ENCODE measurements at regions not wholly inside any gene's neighbourhood (a gene's known extent, or its start where the extent isn't known, plus 50 kb on each side); places are given as distances from the start of the nearest gene placed in this dataset.

DNA sequence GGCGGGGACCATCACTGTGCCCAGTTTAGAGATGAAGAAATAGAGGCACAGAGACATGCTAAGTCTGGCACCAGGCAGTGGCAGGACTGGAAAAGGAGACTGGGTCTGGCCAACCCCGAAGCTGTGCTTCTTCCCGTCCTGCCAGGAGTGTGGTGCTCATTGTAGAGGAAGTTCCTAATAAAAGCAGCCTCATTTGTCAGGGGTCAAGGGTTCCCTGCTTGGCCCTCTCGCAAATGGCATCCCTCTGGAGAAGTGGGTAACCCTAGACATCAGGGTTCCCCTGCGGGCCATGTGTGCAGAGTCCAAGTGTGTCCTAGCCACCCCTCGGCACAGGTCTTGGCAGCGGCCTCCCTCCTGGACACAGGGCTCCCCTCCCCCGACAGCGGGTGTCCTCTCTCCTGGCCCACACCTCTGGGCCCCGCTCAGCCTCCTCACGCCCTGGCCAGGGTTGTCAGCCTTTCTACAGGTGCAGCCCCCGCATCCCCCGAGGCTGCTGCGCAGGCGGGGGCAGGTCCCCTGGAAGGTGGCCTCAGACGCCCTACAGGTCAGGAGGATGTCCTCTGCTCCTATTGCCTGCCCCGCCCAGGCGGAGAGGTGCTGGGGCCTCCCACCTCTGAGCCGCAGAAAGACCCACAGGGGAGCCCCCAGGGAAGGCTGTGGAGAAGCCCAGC lies 61.8 kb upstream of the PRR20G start:
- DNase-seq: no peak

DNA sequence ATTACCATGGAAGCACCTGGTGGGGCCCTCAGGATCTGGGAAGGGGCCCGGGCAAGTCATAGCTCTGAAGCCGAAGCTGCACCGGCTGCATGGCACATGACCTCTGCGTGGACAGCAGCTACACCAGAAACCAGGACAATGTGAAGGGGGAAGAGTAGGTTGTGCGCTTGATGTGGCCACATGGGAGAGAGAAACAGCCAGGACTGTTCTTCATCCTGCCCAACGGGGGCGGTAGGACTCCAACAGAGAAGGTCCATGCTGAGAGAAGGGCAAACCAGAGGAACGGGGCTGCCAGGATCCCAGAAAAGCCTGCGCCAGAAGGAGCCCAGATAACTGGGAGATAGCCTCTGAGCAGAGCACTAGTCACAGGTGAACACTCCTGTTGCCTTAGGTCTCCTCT lies 54.9 kb upstream of the PRR20G start:
- no peak for DNase-seq

DNA sequence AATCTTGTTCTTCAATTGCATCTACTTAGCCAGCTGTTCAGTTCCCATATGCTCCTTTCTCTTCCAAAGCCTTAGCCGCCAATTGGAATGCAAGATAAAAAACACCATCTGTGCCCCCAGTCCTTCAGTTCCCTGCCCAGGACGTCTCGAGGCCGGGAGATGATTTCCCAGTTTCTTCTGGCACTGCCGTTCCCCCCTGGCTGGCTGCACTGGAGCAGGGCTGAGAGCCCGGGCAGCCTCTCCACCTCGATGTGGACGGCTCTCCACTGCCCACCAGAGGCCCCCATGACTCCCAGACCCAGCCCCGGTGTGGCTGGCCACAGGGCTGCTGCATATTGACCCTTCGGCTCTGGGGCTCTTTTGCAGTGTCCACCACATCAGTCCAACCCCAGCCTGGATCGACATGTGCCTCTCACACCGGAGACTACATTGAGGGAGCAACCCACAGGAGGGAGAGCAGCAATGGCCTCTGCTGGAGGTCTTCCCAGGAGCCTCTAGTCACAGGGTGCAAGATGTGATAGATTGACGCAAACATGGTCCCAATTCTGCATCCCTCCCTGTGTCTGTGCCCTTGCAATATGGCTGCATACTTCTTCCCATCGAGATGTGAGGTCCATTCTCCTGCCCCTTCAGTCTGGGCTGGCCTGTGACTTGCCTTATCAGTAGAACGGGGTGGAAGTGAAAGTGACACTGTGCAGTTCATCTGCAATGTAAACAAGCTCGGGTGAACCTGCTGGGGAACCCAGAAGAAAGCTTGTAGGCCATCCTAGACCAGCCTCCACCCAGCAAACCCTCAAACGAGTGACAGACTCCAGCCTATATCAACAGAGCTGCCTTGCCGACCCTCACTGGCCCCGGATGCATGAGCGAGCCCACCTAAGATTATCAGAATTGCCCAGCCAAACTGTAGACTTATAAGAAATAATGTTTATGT lies 52.3 kb upstream of the PRR20G start:
- DNase-seq: no peak

DNA sequence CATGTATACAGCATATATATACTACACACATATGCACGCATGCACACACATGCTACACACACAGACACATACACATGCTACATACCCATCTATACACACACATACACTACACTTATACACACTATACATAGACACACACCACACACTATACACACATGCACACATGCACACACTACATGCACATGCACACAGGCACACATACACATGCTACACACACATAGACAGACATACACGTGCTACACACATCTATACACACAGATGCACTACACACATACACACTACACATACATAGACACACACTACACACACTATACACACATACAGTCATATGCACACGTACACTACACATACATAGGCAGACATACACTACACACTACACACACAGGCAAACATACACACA lies 51.2 kb upstream of the PRR20G start:
- DNase-seq: no peak

DNA sequence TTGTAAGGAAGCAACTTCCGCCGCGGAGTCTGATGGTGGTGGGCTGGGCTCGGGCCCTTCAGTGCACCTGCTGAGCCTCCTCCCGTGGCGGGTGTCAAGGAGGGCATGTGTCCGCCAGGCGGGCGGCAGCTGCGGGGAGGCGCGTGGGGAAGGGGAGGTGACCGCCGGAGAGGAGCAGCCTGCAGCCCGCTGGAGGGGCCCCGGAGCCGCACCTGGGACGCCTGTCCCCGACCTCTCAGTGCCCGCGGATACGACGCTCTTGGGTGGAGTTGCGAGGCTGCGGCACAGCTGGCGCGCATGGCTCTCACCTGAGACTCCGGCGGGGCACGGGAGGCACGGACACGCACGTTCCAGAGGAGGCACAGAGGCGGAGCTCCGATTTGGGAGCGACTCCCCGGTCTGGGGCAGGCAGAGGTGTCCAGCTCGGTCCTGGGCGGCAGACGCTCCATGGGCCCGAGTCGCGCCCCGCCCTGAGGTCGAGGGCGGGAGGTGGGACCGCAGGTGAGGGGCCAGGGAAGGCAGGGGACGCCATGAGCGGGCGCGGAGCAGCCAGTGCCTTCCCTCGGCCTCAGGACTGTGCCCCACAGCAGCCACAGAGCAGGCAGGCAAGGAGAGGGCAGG lies 50.2 kb upstream of the PRR20G start:
- DNase-seq: no peak

Measured in left kidney (tissue), 1 donor.